ENCODE measurements at regions not wholly inside any gene's neighbourhood (a gene's known extent, or its start where the extent isn't known, plus 50 kb on each side); places are given as distances from the start of the nearest gene placed in this dataset.

DNA sequence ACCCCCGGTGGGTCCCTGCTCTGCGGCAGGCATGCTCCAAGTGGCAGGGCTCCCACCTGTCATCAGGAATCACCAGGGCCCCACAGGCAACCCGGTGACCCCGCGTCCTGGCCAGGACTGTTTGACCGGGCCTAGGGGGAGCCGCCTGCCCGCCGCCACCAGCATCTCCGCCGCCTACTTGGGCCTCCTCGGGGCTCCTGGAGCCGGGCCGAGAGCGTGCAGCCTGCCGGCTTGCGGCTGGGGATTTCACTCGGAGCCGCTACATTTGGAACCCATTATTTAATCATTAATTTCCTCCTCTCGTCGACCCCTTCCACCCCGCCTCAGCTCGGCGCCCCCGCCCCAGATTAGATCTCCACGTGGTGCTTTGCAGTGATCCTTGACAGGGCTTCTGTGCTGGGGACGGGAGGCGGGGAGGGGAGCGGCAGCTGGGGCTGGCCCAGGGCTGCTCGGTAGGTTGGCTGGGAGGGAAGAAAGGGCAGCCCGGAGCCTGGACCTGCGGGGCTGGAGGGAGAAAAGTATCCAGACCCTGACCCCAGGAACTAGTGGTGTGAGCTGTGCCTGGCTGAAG, 295.4 kb downstream of the CYP26B1 start:
- TF ChIP-seq, protein P1, sequence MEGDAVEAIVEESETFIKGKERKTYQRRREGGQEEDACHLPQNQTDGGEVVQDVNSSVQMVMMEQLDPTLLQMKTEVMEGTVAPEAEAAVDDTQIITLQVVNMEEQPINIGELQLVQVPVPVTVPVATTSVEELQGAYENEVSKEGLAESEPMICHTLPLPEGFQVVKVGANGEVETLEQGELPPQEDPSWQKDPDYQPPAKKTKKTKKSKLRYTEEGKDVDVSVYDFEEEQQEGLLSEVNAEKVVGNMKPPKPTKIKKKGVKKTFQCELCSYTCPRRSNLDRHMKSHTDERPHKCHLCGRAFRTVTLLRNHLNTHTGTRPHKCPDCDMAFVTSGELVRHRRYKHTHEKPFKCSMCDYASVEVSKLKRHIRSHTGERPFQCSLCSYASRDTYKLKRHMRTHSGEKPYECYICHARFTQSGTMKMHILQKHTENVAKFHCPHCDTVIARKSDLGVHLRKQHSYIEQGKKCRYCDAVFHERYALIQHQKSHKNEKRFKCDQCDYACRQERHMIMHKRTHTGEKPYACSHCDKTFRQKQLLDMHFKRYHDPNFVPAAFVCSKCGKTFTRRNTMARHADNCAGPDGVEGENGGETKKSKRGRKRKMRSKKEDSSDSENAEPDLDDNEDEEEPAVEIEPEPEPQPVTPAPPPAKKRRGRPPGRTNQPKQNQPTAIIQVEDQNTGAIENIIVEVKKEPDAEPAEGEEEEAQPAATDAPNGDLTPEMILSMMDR (IDR thresholded peaks at IDR 0.05): no peak
- TF ChIP-seq POLR2A (IDR thresholded peaks at IDR 0.05): no peak
